ENCODE measurements at regions not wholly inside any gene's neighbourhood (a gene's known extent, or its start where the extent isn't known, plus 50 kb on each side); places are given as distances from the start of the nearest gene placed in this dataset.

- TF ChIP-seq CTCF (IDR thresholded peaks at IDR 0.05; ENCODE audit: insufficient read depth, low read depth, low read length) (no peak), EZH2 (IDR thresholded peaks at IDR 0.05; ENCODE audit: insufficient read depth, low read length) (no peak)
These were observed 333.3 kb downstream of the MRPL39 start for GRCh38 chr21:25273959-25274358.

Measured in astrocyte (in vitro differentiated cells and primary cell).